NCI-H2196 (cell line): ENCODE measurements at regions not wholly inside any gene's neighbourhood (a gene's known extent, or its start where the extent isn't known, plus 50 kb on each side); places are given as distances from the start of the nearest gene placed in this dataset.

Experiments
- DNase-seq: peaks from one replicate; lab custom pipeline; 2025; ENCODE audit not compliant: unreplicated experiment; lab: John Stamatoyannopoulos, UW

- DNase-seq = no peak
These were observed 57.2 kb upstream of the PRDM11 start for GRCh38 chr11:45089251-45089650.

GRCh38 chr11:45089676-45090499 lies 56.6 kb upstream of the PRDM11 start:
- no peak for DNase-seq

- DNase-seq = no peak
These were observed 55.8 kb upstream of the PRDM11 start for GRCh38 chr11:45090607-45091006.

GRCh38 chr11:45091563-45092403 lies 54.7 kb upstream of the PRDM11 start:
- DNase-seq = no peak

- DNase-seq = no peak
These were observed 54.0 kb upstream of the PRDM11 start for GRCh38 chr11:45092404-45092785.

GRCh38 chr11:45092901-45093760 lies 53.3 kb upstream of the PRDM11 start:
- no peak for DNase-seq

GRCh38 chr11:45093761-45094455 lies 52.5 kb upstream of the PRDM11 start:
- no peak for DNase-seq

- no peak for DNase-seq
These were observed 51.3 kb upstream of the PRDM11 start for GRCh38 chr11:45094958-45095690.

- no peak for DNase-seq
These were observed 50.8 kb upstream of the PRDM11 start for GRCh38 chr11:45095691-45096010.

GRCh38 chr11:45096636-45097035 lies 49.8 kb upstream of the PRDM11 start:
- no peak for DNase-seq
